ENCODE measurements at regions not wholly inside any gene's neighbourhood (a gene's known extent, or its start where the extent isn't known, plus 50 kb on each side); places are given as distances from the start of the nearest gene placed in this dataset.

DNA sequence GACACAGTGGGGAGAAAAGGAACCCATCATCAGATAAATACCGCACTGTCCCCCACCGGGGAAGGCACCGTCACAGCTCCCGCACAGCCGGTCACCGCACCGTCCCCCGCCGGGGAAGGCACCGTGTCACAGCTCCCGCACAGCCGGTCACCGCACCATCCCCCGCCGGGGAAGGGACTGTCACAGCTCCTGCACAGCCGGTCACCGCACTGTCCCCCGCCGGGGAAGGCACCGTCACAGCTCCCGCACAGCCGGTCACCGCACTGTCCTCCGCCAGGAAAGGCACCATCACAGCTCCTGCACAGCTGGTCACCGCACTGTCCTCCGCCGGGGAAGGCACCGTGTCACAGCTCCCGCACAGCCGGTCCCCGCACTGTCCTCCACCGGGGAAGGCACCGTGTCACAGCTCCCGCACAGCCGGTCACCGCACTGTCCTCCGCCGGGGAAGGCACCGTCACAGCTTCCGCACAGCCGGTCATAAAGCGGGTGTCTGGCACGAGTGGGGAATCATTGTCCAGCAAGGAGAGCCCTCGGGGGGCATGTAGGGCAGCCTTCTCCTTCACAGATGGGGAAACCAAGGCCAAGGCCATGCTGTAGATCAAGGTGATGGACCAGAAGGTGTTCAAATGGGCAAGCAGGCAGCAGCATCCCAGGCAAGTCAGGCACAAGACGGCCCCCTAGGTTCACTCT is 280.1 kb downstream of the NPHP4 start:
- no peak for DNase-seq

DNA sequence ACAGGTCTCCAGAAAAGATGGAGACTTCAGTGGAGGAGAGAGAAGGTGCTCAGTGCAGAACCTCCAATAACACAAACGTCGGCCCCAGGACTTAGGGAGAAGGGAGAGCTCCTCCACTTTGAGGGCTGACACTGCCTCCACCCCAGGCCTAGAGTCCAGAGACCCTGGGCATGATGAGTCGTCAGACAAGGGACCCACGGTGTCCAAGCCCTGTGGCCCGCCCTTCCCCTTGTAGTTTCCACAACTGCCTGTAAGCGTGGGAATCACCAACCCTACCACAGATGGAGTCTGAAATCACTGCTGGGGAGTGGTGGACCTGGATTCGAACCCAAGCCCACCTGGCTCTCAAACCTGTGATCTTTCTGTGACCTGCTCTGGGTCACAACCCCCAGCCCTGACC is 281.1 kb downstream of the NPHP4 start:
- no peak for DNase-seq

DNA sequence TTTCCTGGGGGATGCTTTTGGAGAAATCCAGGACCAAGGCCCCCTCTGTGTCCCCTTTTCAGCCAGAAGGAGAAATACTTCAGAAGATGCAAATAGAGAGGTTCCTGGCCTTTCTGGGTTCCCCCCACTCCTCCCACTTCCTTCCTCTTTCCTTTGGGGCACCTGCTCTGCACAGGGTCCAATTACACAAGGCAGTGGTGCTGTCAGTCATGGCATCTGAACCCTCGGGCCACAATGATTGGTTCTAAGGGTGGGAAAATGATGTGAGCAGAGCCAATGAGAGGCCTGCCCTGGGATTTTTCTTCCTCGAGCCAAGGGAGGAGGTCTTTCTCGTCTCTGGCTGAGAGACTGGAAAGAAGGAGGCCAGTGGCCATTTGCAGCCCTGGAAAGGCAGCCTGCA is 282.2 kb downstream of the NPHP4 start:
- no peak for DNase-seq

DNA sequence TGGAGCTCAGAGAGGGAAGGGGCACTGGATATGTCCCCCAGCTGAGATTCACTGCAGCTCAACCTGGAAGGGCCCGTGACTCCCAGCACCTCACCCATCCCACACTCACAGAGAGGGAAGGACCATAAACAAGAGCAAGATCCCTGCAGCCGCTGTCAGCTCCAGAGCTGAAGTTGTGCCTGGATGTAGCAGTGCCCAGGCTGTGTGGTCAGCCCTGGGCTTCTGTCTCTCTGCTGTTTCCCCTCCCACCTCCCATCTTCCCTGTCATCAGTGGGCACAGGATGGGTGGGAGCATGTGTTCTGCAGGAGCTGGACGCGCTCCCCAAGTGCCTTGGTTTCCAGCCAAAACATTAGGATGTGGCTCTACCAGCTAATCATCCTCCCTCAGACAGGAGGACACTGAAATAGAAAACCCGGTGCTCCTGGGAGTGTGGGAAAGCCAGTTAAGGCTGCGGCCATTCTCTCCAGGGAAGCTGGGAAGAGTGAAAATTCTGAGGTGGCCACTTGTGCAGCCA is 282.7 kb downstream of the NPHP4 start:
- no peak for DNase-seq

DNA sequence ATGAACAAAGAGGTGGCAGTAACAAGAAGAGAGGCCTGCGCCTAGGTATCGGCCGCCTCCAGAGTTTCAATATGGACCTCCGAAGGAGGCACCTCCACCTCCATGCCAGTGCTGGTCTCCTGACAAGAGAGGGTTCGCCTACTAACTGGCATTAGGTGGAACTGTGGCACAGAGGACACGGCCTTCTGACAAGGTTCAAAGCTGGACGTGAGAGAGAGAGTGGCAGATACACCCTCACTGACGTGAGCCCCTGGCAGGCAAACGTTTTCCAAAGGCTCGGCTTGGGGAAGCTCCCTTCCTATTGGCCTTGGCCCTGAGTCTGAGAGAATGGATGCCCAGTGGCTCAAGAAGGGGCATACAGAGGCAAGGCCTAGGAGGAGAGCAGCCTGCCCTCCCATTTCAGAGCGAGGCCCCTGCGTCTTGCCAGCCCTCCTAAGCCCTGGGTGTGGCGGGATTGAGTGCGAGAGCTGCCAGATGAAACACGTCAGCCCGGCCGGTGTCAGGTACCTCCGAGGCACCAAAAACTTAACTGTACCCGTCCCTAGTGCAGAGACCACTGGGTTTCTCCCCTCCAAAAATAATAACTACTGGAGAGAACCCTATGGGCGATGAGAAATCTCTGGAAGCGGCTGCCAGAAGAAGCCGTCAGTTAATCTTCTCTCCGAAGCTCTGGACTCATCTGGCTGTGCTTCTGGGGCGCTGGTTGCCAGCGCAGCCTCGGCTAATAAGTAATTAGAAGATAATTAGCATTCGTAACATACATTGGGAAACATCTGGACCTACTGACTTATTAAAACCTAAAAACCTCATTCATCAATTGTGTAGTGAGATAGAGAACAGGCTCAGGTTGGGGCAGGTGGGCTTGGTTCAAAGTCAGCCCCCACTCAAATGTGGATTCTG is 283.6 kb downstream of the NPHP4 start:
- DNase-seq, result no peak

DNA sequence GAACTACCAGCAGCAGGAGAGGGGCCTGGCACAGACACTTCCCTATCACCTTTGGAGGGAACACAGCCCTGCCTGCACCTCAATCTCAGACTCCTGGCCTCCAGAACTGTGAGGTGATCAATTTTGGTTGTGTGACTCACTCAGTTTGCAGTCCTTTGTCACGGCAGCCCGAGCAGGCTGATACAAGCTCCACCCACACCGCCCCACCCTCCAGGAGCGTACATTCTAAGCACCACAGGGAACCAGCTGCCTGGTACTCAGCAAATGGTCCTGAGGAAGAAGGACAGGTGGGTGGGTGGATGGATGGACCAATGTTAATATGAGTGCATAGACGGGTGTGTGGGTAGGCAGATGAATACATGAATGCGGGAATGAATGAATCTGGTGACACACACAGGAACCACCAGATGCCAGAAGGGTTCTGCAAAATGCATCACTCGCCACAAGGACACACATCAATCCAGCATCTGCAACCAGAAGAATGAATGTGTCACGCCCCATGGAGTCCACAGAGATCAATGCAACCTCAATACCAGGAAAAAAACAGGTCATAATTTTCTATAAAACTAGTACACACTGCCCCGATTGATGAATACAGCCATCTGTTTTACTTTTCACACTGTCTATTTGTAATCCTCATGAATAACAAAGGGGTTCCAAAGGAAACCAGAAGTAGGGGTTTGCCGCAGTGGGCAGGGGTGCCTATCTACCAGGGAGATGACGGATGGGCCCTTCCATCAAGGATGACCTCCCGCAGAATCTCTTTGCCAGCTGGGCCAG is 284.5 kb downstream of the NPHP4 start:
- DNase-seq, result no peak

DNA sequence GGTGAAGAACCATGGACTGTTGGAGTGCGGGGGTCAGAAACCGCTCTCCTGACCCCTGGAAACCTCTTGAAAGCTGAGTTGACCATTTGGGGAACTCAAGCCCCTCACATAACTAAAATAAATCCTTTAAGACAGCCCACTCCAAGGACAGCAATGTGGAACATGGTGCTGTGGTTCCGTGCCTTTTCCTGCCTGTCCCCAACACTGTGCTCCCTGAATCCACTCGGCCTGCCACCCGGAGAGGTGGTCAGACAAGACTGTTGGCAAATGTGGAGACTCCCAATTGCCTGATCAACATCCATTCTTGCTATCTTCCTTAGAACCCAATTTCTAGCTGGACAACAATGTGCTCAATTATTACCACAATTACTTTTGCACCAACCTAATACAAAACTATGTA is 286.0 kb downstream of the NPHP4 start:
- DNase-seq, result no peak

DNA sequence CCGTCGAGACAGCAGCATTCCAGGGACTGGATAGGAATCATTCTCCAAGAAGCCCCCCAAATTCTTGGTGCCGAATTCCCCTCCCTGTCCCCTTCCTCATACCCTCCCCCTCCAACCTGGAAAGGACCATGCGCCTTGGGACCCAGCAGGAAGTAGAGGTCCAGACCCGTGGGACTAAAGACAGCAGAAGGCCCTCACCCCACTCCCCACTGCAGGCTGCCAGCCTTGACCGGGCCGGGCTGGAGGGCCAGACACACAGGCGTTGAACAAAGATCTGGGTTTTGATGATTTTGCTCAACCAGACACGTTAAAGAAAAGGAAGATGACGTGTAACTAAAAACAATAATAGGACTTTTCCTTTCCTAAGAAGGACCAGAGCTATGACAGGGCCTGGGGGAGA is 286.5 kb downstream of the NPHP4 start:
- no peak for DNase-seq

DNA sequence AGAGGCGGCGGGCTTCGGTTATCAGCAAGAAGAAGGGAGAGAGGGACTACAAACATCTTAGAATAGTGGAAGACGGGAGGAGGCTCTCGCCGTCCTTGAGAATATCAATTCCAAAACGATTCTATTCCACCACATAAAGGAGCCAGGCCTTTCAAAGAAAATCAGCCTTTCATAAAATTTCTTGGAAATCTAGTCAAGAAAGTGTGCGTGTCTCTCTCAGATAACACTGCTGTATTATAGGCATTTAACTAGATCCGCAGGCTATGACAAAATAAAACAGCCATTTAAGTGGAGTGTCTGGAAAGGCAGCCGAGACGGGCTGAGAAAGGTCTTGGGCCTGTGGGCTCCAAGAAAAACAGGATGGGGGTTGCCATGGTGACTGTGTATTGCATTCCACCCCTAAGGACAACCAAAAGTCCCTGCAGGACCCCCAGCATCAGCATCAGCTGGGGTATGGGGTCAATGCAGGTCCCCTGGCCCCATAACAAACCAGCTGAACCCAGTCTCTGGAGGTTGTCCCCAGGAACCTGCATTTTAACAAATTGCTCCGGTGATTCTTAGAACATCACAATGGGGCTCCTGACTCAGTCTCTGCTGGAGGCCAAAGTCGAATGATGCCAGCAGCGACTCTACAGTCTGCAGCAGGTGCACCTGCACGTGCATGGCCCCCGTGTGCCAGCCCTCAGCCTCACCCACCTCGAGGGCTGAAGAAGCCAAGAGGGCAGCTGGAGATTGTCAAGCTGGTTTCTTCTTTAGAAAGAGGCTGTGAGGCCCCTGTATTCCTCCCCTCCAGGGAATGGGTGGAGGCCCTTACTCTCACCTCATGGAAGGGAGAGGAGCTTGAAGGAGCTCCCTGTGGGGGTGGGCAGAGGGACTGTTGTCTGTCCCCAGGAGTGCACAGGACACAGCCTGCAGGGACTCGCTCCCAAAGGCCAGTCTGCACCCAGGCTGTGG is 287.4 kb downstream of the NPHP4 start:
- DNase-seq, result no peak

DNA sequence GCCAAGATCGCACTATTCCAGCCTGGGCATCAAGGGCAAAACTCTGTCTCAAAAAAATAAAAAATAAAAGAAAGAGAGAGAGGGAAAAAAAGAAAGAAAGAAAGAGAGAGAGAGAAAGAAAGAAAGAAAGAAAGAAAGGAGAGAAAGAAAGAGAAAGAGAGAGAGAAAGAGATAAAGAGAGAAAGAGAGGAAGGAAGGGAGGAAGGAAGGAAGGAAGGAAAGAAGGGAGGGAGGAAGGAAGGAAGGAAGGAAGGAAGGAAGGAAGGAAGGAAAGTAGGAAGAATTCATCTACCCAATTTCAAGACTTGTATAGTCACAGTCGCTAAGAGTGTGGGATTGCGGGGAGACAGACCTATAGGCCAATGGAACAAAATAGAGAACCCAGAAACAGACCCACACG is 290.6 kb downstream of the NPHP4 start:
- DNase-seq, result no peak

DNA sequence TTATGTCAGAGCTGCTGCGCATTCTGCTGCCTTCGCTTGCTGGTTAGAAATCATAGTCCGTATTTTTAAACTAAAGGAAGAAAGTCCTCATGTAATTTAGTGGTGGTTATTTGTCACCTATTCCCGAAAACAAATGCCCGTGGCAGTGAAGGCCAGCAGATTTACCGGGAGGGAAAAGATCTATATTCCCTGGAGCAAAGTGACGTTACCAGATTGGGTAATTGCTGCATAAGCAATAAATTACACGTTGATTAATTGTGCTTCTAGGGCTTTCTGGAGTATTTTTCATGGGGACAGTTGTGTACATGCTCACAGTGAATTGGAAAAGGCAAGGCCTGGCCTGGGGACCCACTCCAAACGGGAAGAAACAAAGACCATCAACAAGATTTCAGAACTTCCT is 298.7 kb downstream of the NPHP4 start:
- DNase-seq, result no peak

DNA sequence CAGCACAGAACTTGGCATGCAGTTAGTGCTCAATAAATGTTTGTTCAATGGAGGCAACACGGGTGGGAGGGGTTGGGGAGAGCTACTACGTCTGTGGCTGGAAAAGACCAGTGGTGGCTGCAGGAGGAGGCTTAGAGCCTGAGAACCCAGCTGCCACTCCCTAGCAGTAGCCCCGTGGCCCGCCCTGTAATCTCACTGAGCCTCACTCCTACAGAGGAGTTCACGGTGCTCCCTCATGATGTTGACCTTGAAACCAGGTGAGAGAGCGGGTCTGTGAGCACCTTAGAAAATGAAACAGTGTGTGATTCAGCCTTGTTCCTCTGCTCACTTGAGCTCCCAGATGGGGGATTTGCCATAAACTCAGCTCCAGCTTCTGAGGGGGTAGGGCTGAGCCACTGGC is 299.6 kb downstream of the NPHP4 start:
- DNase-seq, result no peak

DNA sequence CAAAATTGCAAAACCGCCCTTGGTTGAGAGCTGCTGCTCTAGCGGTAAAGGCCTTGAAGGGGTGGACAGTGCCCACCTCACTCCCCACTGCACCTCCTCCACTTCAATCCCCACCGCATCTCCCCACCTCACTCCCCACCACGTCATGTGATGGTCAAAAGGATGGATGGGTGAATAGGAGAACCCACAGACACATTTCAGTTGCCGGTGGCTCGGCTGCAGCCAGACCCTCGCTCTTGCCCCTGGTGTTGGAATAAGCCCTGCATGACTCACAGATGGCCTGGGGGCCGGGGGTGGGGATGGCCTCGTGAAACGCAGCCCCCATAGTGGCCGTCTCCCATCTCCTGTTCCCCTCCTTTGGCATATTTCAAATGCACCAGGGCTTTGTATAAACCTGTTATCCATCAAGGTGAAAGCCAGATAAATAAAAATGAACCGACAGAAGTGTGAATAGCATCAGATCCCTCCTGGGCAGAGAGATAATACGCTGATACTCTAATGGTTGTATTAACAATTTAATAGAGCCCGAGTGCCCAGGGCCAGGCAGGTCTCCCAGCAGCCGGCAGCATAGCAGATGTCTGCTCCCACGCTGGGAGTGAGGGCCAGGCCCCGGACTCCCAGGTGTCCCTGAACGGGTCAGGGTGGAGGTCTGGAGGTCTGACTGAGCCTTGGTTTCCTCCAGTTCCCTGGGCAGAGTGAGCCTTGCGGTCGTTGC is 300.3 kb downstream of the NPHP4 start:
- DNase-seq, result no peak

DNA sequence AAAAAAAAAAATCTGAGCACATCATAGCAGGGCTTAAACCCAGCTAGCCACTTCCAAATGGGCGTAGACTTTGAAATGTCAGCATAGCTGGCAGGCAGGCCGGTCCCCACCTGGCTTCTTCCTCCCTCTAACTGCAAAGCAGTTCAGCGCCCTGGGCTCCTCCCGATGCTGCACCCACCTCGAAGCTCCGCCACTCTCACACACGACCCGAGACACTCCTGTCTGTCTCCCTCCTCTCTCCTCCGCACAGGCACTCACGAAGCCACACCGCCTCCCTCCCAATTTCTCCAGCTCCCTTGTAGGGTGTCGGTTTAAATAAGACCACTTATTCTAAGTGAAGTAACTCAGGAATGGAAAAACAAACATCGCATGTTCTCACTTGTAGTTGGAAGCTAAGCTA is 301.3 kb downstream of the NPHP4 start:
- DNase-seq, result no peak

DNA sequence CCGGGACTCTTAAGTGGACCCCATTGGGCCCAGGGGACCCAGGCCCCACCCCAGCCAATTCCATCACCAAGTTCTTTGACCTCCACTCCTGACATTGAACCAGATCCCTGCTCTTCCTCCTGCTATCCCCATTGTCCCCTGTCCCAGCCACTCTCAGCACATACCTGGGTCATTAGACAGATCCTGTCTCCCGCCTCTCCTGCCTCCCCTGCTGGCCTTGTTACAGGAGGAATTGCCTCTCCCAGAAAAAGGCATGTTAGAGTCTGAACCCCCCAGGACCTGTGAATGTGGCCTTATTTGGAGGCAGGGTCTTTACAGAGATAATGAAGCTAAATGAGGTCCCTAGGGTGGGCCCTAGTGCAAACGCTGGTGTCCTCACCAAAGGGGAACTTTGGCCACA is 301.9 kb downstream of the NPHP4 start:
- DNase-seq, result no peak

DNA sequence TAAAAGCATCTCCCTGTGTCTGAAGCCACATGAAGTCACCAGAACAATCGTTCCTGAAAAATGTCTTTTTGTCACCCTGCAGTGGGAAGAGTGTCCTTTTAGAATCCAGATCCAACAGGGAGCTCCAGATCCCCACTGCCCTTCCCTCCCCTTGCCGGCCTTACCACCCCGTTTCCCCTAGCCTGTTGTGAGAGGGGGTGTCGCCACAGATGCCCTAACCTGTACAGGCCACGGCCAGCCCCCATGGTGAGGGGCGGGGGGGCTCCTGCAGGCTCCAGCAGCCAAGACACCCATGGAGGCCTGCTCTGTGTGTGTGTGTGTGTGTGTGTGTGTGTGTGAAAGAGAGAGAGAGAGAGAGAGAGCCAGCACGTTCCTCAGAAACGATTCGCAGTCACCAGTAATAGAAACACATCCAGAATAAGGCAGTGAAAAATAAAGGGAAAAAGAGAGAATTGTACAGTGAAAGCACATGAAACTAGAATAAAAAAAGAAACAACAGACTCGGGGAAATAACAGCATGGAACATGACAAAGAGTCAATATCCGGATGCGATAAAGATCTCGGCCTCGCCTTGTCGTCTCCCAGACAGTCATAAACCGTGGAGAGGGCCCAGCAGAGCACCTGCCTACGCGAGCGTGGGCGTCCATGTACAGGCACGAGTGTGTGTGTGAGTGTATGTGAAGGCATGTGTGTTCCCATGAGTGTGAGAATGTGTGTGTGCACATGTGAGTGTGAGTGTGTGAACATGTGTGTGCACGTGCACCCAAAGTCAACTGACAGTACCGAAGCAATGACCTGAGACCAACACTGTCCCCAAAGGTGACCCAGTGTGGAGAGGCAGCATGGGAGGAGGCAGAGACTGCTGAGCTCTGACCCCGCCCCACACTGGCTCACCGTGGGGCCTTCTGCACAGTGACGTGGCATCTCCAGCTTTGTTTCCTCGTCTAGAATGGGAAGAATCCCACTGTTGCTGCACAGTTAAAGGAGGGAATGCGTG is 303.8 kb downstream of the NPHP4 start:
- DNase-seq, result no peak

DNA sequence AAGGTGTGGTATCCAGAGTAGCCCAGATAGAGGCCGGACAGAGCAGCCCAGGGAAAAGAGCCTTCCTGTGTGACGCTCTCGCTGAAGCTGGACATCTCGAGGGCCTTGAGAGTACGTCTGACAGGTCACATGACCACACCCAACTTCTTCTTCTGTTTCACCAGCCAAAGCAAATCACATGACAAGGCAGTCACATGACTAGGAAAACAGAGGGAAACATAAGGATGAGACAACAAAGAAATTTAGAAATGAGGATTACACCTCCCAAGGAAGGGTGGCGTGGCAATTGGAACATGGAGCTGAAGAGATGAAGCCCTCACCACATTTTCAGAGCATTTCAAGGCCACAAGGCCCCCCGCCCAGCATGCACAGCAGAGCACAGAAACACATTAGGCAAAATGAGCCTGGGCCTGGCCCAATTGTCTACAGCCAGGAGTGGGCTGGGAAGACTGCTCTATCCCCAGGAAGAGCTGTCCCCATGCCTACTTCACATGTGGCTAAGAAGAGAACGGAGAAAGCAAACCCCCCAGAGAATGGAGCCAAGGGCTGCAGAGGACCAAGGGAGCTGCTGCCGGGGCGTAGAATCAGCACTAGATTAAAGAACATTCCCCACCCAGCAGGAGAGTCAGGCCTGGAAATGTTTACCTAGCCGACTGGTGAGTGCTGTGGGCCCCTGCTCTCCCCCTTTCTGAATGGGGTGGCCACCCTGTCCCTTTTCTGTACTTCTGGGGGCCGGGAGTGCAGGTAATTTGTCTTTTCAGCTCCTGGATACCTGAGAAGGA is 305.1 kb downstream of the NPHP4 start:
- no peak for DNase-seq

DNA sequence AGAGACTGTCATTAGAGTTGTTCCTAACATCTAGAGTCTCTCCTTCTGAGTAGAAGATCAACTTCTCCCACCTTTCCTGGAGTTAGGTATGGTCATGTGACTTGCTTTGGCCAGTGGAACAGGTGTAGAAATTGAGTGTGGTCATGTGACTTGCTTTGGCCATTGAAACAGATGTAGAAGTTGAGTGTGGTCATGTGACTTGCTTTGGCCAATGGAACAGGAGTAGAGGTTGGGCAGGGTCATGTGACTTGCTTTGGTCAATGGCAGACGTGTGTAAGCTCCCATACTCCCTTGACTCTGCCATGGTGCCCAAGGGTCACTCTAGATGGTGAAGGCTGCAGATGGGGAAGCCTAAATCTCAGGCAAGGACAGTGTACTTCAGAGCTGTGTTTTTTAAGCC is 306.0 kb downstream of the NPHP4 start:
- DNase-seq, result no peak

DNA sequence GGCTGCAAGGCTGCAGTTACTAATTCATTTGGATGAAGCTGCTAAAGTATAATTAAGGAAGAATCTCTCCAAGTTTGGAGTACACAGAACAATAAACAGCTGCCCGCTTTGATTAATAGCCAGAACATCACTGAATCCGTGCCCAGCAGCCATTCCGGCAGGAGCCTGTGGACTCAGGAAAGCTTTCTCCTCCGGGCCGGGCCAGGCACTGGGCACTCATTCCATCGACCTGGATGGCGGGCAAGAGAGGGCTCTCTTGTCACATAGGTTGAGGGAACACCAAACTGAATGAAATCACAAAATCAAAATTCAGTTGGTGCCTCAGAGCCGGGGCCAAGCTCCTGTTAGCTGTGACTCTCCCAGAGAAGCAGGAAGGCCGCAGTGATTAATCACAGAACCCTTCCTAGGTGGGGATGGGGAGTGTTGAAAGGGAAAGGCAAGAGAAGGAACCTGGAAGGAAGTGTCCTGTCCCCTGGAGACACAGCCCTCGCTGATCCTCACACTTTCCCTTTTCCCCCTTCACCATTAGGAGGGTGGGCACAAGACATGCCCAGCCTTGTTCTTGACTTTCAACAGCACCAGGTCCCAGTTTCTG is 306.7 kb downstream of the NPHP4 start:
- DNase-seq, result no peak

Measured in T-helper 1 cell (primary cell).